22Rv1 (cell line): ENCODE measurements at regions not wholly inside any gene's neighbourhood (a gene's known extent, or its start where the extent isn't known, plus 50 kb on each side); places are given as distances from the start of the nearest gene placed in this dataset.

ENCODE experiments used
- ZFX ChIP-seq: fragments of 450-650 bp; IDR thresholded peaks from 2 replicates; pipeline ENCODE4 v1.6.1; 2017; ENCODE audit warnings: antibody characterized with exemption, borderline replicate concordance
- TF ChIP-seq, protein P1 (sequence below): fragments of 450-650 bp; IDR thresholded peaks from 2 replicates; pipeline ENCODE4 v1.5.1; 2017; ENCODE audit warnings: mild to moderate bottlenecking

DNA sequence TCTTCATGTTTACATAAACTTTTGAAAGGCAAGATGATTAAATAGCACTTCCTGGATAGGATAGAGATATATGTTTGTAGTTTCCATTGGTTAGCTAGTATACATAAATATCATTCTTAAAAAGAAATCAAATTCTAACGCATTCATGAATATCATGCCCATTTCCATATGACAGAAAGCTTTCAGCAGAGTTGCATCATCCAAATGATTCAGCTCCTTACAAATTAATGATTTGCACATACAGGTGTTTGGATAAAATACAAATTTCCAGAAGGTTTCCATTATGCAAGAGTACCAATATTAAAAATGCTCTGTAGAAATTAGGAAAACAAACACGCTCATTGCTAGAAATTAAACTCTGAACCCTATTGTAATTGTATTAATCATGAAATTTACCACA is 264.4 kb downstream of the FOXG1 start:
- TF ChIP-seq, protein P1, sequence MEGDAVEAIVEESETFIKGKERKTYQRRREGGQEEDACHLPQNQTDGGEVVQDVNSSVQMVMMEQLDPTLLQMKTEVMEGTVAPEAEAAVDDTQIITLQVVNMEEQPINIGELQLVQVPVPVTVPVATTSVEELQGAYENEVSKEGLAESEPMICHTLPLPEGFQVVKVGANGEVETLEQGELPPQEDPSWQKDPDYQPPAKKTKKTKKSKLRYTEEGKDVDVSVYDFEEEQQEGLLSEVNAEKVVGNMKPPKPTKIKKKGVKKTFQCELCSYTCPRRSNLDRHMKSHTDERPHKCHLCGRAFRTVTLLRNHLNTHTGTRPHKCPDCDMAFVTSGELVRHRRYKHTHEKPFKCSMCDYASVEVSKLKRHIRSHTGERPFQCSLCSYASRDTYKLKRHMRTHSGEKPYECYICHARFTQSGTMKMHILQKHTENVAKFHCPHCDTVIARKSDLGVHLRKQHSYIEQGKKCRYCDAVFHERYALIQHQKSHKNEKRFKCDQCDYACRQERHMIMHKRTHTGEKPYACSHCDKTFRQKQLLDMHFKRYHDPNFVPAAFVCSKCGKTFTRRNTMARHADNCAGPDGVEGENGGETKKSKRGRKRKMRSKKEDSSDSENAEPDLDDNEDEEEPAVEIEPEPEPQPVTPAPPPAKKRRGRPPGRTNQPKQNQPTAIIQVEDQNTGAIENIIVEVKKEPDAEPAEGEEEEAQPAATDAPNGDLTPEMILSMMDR, result no peak
- TF ChIP-seq ZFX, result no peak
